HG03520 (cell line): ENCODE measurements at regions not wholly inside any gene's neighbourhood (a gene's known extent, or its start where the extent isn't known, plus 50 kb on each side); places are given as distances from the start of the nearest gene placed in this dataset.

Source experiments
- ATAC-seq: cut with Tn5 transposase; IDR thresholded peaks from one replicate; pipeline ENCODE4 v1.9.1; 2021; ENCODE audit warnings: mild to moderate bottlenecking, moderate library complexity; ENCODE audit not compliant: unreplicated experiment

- peak; percentile 55 for ATAC-seq
Observed at GRCh38 chr1:244192325-244192724, 141.2 kb downstream of the ZBTB18 start.

- no peak for ATAC-seq
Observed at GRCh38 chr1:244196571-244197285, 145.6 kb downstream of the ZBTB18 start.

GRCh38 chr1:244197851-244198375 is 146.8 kb downstream of the ZBTB18 start:
- no peak for ATAC-seq

DNA sequence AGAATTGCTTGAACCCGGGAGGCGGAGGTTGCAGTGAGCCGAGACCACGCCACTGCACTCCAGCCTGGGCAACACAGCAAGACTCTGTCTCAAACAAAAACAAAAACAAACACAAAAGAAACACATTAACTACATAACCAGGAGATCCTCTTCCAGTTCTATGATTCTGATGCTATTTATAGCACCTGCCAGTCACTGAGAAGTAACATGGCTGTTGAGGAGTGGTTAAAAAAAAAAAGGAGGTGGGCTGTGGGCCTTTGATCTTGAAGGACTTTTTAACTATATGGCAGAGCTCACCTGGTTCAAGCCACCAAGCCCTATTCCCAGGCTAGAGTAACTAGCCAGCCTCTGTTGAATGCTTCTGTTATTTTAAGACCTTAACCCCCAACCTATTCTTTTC is 148.8 kb downstream of the ZBTB18 start:
- no peak for ATAC-seq

DNA sequence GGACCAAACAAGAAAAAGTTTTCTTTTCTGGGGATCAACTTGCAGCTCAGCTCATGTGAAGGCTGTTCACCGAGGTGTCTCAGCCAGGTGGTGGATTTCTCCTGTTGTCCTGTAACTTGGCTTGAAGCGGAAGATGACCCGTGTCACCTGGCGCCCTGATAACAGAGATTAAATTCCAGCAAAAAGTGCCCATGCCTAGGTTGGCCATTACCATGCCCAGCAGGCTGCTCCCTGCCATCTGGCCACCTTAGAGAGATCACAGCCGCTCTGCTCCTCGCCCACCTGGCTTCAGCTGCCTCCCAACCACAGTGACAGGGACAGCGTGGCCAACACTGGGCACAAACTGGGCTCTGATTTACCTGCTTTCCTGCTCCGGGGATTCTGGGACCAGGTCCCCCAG is 149.5 kb downstream of the ZBTB18 start:
- ATAC-seq = no peak

DNA sequence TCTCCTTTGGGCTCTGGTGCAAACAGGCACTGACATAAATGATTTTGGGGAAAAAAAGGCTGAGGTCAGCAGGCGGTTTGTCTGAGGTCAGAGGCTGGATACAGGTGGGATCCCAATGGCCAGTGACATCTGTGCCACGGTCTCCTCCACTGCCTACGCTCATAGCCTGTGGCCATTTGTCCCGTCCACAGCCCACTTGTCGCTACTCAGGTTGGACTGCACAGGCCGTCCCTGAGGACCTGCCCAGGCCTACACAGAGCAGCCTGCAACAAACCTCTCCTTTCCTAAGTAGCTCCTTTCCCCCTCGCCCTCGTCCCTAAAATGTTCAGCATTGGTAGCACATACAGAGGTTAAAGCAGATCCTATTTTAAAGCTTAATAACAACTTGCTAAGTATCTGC is 150.7 kb downstream of the ZBTB18 start:
- no peak for ATAC-seq

GRCh38 chr1:244204004-244204403 is 152.9 kb downstream of the ZBTB18 start:
- ATAC-seq = no peak

DNA sequence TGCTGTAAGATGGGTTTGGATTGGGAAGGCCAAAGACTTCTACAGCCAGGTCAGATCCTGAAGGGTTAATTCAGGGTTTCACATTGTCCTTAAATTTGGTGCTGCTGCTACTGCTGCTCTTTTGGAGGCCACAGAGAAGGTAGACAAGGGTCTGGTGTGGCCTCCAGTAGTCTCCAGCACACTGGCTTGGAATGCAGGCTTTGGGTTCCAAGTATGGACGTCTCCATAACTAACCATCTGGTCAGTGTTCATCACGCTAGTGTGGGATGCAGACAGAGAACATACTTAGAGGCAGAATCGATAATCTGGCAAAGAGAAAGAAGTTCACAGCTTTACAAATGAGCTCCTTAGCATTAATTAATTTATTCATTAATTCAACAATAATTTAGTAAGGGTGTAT is 154.1 kb downstream of the ZBTB18 start:
- no peak for ATAC-seq

DNA sequence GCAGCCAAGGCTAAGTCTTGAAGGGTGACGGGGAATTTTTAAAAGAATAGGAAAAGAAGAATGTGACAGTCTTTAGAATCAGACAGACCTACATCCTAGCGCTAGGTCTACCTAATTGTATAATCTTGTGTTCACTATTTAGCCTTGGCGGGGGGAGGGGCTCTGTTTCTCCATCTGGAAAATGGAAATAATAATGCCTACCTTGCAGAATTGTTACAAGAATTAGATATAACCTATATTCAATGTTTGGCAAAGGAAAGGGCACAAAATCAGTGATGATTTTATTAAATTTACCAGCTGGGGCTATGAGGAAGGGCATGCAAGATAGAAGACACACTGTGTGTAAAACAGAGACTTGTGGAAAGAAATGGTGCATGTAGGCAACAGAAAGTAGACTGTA is 154.8 kb downstream of the ZBTB18 start:
- ATAC-seq = no peak

DNA sequence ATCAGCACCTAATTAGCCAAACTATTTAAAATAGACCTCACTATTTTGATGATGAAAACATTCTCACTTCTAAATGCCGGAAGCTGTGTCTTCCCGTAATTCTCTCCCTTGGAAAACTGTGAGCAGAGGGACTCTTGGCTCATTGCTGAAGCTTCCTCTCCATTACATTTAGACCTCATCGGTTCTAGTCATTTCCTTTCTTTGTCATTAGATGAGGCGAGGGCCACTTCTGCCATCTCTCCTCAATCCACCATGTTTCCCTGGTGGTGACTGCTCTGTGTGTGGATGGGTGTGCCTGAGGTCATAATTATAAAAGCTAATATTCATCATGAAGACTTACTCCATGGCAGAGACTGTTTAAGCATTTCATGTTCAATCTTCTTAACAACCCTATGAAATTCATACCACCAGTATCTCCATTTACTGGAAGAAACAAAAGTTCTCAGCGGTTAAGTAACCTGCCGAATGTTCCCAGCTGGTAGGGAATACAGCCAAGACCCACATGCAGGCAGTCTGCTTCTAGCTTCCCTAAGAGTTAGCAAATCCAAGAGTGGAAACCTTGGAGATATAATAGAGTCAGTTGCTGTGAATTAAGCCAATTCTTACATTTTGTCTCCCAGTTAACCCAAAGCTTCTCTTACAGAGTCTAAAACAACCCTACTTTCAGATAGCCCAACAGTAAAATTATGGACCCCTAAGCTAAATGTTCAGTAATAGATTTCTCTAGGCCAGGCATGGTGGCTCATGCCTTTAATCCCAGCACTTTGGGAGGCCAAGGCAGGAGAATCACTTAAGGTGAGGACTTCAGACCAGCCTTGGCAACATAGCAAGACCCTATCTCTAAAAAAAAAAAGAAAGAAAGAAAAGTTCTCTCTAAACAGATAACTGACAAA is 156.2 kb downstream of the ZBTB18 start:
- ATAC-seq = no peak

DNA sequence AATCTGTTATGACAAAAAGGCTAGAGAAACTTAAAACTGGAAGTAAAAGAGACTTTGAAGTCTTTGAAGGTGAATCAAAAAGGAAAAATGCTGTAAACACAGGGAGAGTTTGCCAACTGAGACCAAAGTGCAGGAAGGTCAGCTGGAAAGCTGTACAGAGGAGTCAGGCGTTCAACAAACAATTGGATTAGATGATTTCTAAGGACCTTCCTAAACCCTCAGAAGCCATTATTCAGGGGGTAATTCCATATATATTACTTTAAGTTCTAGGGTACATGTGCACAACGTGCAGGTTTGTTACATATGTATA is 156.8 kb downstream of the ZBTB18 start:
- no peak for ATAC-seq

DNA sequence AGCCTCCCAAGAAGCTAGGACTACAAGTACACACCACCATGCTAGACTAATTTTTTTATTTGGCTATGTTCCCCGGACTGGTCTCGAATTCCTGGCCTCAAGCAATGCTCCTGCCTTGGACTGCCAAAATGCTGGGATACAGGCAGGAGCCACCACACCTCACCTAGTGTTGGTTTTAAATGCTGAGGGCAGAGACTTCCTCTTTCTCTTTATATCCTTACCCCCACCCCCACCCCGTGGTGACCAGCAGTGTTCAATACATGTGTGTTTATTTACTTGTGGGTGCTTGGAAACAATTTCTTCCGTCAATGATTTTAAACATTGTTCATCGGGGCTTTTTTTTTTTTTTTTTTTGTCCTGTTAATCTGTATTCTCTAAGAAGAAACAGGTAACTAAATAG is 158.9 kb downstream of the ZBTB18 start:
- ATAC-seq = no peak

DNA sequence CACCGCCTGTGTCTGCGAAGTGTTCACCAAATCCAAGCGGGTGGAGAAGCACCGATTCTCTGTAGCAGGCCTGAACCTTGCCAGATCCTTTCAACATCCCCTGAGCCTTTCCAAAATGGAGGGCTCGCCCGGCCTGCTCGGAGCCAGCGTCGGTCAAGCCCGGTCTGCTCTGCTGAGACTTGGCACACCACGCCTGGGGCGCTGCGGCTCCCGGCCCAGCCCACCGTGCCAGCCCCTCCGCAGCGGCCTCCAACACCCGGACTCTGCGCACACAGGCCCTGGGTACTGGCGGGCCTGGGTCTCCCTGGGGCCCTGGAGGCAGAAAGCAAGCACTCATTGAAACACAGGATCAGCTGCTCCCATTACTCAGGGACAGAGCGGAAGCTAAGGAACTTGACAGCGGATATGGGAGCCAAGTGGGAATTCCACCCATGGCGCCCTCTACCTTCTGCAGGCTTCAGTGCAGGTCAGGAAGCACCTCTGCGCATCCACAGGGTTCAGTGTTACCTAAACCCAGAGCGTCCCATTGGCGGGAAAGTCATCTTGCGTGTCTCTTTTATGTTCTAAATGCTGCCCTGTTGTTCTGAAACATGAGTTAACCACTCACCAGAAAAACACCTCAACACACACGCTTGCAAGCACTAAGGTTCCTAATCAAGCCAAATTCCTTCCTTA is 159.9 kb downstream of the ZBTB18 start:
- no peak for ATAC-seq

- no peak for ATAC-seq
Observed at GRCh38 chr1:244211559-244211944, 160.5 kb downstream of the ZBTB18 start.

- no peak for ATAC-seq
Observed at GRCh38 chr1:244212219-244212618, 161.1 kb downstream of the ZBTB18 start.

DNA sequence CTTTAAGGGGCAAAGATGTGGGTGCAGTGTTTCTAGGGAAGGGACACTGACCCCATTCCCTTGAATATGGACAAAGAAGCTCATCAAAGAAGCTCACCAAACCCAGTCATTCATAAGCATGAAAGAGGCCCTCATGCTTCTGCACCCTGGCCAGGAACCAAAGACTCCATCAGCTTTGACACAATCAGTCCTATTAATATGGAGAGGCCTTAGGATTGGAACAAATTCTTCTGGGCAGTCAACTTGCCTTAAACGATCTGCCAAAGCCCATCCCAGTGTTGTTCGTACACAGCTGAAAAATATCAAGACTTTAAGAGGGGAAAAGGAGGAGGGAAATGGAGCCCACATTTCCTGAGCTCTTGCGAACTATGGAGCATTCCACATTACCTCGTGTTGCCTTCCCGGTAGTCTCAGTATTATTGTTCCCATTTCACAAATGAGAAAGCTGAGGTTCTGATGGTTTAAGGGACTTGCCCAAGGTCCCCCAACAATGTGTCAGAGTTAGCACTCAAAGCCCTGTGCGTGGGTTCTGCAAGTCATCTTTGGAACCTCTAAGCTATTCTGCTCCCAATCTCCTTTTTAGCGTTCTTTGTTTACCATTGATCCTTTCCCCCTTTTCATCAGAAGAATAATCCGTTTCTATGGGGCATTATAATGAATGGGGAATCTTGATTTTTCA is 161.9 kb downstream of the ZBTB18 start:
- ATAC-seq = no peak

DNA sequence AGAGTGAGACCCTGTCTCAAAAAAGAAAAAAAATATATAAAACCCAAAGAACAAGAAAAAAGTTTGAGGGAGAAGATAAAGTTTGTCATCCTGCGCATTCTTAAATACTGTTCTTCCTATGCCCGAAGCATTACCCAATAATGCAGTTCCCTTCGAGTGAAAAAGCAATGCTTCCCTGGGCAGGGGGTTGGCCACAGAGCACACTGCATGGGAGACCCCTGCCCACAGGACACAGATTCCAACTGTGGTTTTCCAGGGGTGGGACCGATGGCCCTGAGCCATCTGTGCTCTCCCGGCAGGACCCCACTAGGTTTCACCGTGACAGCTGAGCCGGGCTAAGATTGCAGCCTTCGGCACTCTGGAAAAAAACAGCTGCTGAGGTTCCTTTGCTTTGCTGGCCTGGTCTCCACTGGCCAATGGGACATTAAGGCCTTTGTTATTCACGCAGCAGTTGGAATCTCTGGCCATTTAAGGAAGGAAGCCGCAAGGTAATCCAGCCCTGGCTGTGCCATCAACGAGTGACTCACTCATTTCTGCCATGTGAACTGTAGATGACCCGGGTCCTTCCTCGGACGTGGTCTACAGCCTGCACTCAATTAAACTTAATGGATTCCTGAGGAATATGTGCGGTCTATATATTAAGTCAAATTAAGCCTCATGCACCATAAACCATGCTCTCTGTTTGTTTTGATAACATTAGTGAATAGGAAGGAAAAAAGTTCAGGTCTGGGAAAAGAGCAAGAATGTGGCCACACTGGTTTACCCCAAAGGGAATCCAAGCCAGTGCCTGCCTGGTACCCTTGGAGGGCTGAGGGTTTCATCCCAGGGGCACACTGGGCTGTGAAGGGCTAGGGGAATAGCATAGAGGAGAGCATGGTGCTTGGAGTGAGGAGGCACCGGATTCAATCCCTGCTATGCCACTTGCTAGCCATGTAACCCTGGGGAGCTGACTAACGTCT is 163.2 kb downstream of the ZBTB18 start:
- ATAC-seq = no peak

DNA sequence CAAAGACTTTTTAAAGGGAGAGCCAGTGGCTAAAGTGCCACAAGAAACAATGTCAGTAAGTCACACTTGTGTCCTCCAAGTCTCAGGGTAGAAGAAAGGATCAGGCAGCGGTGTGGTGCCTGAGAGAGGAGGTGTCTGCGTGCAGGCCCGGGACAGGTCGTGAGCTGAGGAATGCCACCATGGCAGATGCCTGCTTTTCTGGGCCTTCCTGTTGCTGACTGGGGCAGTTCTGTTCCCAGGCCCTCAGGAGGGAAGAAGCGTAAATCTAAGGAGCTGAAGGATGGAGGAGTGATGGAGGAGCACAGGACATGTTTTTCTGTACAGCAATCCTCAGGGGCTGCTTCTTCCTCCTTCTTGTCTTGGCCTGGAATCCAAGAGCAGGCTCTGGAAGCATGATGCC is 165.8 kb downstream of the ZBTB18 start:
- ATAC-seq = no peak

GRCh38 chr1:244217711-244218110 is 166.6 kb downstream of the ZBTB18 start:
- ATAC-seq = no peak

- ATAC-seq = no peak
Observed at GRCh38 chr1:244218220-244218619, 167.1 kb downstream of the ZBTB18 start.
